Endothelial cell of umbilical vein (primary cell): ENCODE measurements at regions not wholly inside any gene's neighbourhood (a gene's known extent, or its start where the extent isn't known, plus 50 kb on each side); places are given as distances from the start of the nearest gene placed in this dataset.

Source experiments
- BruUV-seq: library from RNA; stranded (reverse); fragments of 400-500 nt; replicated peaks from 2 replicates; lab custom pipeline; 2021; lab: Mats Ljungman, UMichigan
- CTCF ChIA-PET: fragments of 300-600, 350-600 bp; sonication (Branson Sonifier 250); formaldehyde crosslinking; loops from one replicate; lab custom pipeline; 2021; ENCODE audit warnings: antibody characterized with exemption, inconsistent platforms; lab: Charles Lee
- POLR2A ChIA-PET: fragments of 300-600, 350-600 bp; sonication (Branson Sonifier 250); formaldehyde crosslinking; loops from one replicate; lab custom pipeline; 2021; ENCODE audit warnings: antibody characterized with exemption, inconsistent platforms; lab: Charles Lee
- DNase-seq: peaks from one replicate; pipeline ENCODE4 v3.0.0-alpha.2; 2011; ENCODE audit warnings: low read depth, low spot score
- FAIRE-seq: peaks from 2 replicates; lab custom pipeline; 2011; peaks lifted over from hg19 to GRCh38; lab: Jason Lieb, UNC
- H2AFZ ChIP-seq: 2 replicates; pipeline ENCODE4 v1.6.0; 2012; ENCODE audit warnings: low read depth, low read length, control low read depth, inconsistent platforms
- H3K27ac ChIP-seq: 2 replicates; pipeline ENCODE4 v1.5.1; 2011; ENCODE audit warnings: low read depth, mild to moderate bottlenecking, control low read depth, low read length, moderate library complexity; ENCODE audit not compliant: insufficient read depth
- H3K27me3 ChIP-seq, 2 experiments: 2 replicates each; pipeline versions ENCODE4 v1.6.0 to v1.6.1; 2011; ENCODE audit warnings: low read length in 2 of 2, mixed read lengths in 1 of 2; ENCODE audit not compliant: control insufficient read depth in 2 of 2, insufficient read depth in 2 of 2
- H3K36me3 ChIP-seq, 2 experiments: 2 replicates in 1 of 2; 3 replicates in 1 of 2; pipeline ENCODE4 v1.5.1; 2011; ENCODE audit warnings: low read length in 2 of 2, mild to moderate bottlenecking in 1 of 2, moderate library complexity in 1 of 2; ENCODE audit not compliant: control insufficient read depth in 2 of 2, insufficient read depth in 2 of 2; ENCODE audit errors: extremely low read depth in 1 of 2
- H3K4me1 ChIP-seq: 3 replicates; pipeline ENCODE4 v1.5.1; 2011; ENCODE audit warnings: mild to moderate bottlenecking, low read length; ENCODE audit not compliant: control insufficient read depth, insufficient read depth; ENCODE audit errors: extremely low read depth
- H3K4me2 ChIP-seq: 2 replicates; pipeline ENCODE4 v1.6.1; 2011; ENCODE audit warnings: low read length, control low read depth, mixed read lengths; ENCODE audit not compliant: insufficient read depth
- H3K4me3 ChIP-seq, 3 experiments: fragments of 200-600 bp in 1 of 3; sonication (generic), shearing (Covaris generic) in 1 of 3; replicated peaks in 1 of 3; 2 replicates each; pipeline ENCODE4 v1.5.1; 2011 to 2016; ENCODE audit warnings: control low read depth in 3 of 3, low read length in 3 of 3, mild to moderate bottlenecking in 2 of 3, inconsistent platforms in 1 of 3, low read depth in 1 of 3, moderate library complexity in 1 of 3; ENCODE audit not compliant: insufficient read depth in 1 of 3
- H3K79me2 ChIP-seq: 2 replicates; pipeline ENCODE4 v1.6.0; 2012; ENCODE audit warnings: low read length, inconsistent platforms; ENCODE audit not compliant: control insufficient read depth, insufficient read depth
- H3K9ac ChIP-seq: replicated peaks from 2 replicates; pipeline ENCODE3; 2011; ENCODE audit warnings: low read length, control low read depth; ENCODE audit not compliant: insufficient read depth; ENCODE audit errors: extremely low read depth
- H3K9me1 ChIP-seq: replicated peaks from 3 replicates; pipeline ENCODE4 v1.6.0; 2011; ENCODE audit warnings: mild to moderate bottlenecking, low read length; ENCODE audit not compliant: control insufficient read depth, insufficient read depth; ENCODE audit errors: extremely low read depth
- H3K9me3 ChIP-seq: replicated peaks from 2 replicates; pipeline ENCODE4 v1.5.1; 2012; ENCODE audit warnings: low read length, inconsistent platforms; ENCODE audit not compliant: control insufficient read depth, insufficient read depth
- H4K20me1 ChIP-seq: replicated peaks from 2 replicates; pipeline ENCODE3; 2011; ENCODE audit warnings: mild to moderate bottlenecking, low read length; ENCODE audit not compliant: control insufficient read depth, insufficient read depth; ENCODE audit errors: extremely low read depth
- CTCF ChIP-seq, 2 donors: IDR thresholded peaks; 1 replicate in 1 of 2; 2 replicates in 1 of 2; pipeline ENCODE4 v1.5.1; 2011; ENCODE audit warnings: low read length in 2 of 2, mild to moderate bottlenecking in 2 of 2, moderate library complexity in 2 of 2, control low read depth in 1 of 2, inconsistent platforms in 1 of 2, low read depth in 1 of 2; ENCODE audit not compliant: insufficient read depth in 1 of 2; ENCODE audit errors: extremely low read depth in 1 of 2
- EZH2 ChIP-seq: IDR thresholded peaks from 2 replicates; pipeline ENCODE4 v1.6.1; 2012; ENCODE audit warnings: borderline replicate concordance, low read depth, mild to moderate bottlenecking, moderate library complexity, low read length, inconsistent platforms; ENCODE audit not compliant: severe bottlenecking
- FOS ChIP-seq: IDR thresholded peaks from 2 replicates; pipeline ENCODE4 v1.6.1; 2011; ENCODE audit warnings: mild to moderate bottlenecking, low read length, moderate library complexity, borderline replicate concordance; ENCODE audit not compliant: insufficient read depth
- GATA2 ChIP-seq: IDR thresholded peaks from 2 replicates; pipeline ENCODE4 v1.7.0; 2011; ENCODE audit warnings: low read depth, mild to moderate bottlenecking, moderate library complexity, mixed read lengths, low read length; ENCODE audit not compliant: insufficient read length, insufficient read depth
- JUN ChIP-seq: IDR thresholded peaks from 2 replicates; pipeline ENCODE4 v1.6.1; 2011; ENCODE audit warnings: borderline replicate concordance, low read depth; ENCODE audit not compliant: insufficient read length, insufficient read depth
- MAX ChIP-seq: IDR thresholded peaks from 2 replicates; pipeline ENCODE4 v1.6.1; 2011; ENCODE audit not compliant: insufficient read depth, insufficient read length
- MYC ChIP-seq: IDR thresholded peaks from one replicate; pipeline ENCODE4 v1.6.1; 2011; ENCODE audit warnings: mild to moderate bottlenecking, low read depth, low read length
- POLR2A ChIP-seq: IDR thresholded peaks from 2 replicates; pipeline ENCODE4 v1.6.1; 2012; ENCODE audit warnings: low read depth, mild to moderate bottlenecking, control low read depth, low read length
- POLR2AphosphoS5 ChIP-seq: IDR thresholded peaks from 2 replicates; pipeline ENCODE4 v1.6.1; 2012; ENCODE audit warnings: low read depth, mild to moderate bottlenecking, control low read depth, low read length, moderate library complexity; ENCODE audit not compliant: insufficient read depth
- dilution Hi-C: fragments of 300-500 bp; cut with MboI; formaldehyde crosslinking; loops from one replicate; pipeline ENCODE4 v1.15.0; 2019; ENCODE audit warnings: low sequenced_read_pairs; ENCODE audit not compliant: extremely low pct_ligation_motif_present
- intact Hi-C: fragments of 100-400 bp; cut with micrococcal nuclease; formaldehyde crosslinking; loops from one replicate; pipeline ENCODE4 v1.10.0; 2022

GRCh38 chrX:149370097-149370496 is 135.0 kb downstream of the IDS start:
- H3K27ac ChIP-seq, result no peak overlapping the region
- H2AFZ ChIP-seq, result no peak overlapping the region
- intact Hi-C loops, result no loop called here
- no peaks in the 10 kb centered on the region for H4K20me1 ChIP-seq
- CTCF ChIA-PET, result no interaction called here
- no peak overlapping the region for H3K4me3 ChIP-seq
- DNase-seq (no peak), FAIRE-seq (no peak)
- no peak overlapping the region for H3K9ac ChIP-seq
- H3K4me2 ChIP-seq, result no peak overlapping the region
- H3K27me3 ChIP-seq, result no peaks in the 10 kb centered on the region
- no peaks in the 10 kb centered on the region for H3K9me1 ChIP-seq
- no peaks in the 10 kb centered on the region for H3K36me3 ChIP-seq
- H3K9me3 ChIP-seq, result no peaks in the 10 kb centered on the region
- dilution Hi-C loops, result no loop called here
- BruUV-seq, result no TSS peak
- H3K4me1 ChIP-seq, result no peaks in the 10 kb centered on the region
- no peak for TF ChIP-seq POLR2A
- no peak for TF ChIP-seq MYC
- TF ChIP-seq MAX, result no peak
- TF ChIP-seq FOS, result no peak
- TF ChIP-seq JUN, result no peak
- no peak for TF ChIP-seq GATA2
- no peak for TF ChIP-seq EZH2
- no peak for TF ChIP-seq POLR2AphosphoS5
- TF ChIP-seq CTCF (IDR thresholded peaks at IDR 0.05; ENCODE audit: extremely low read depth in 1 of 2, insufficient read depth in 1 of 2, low read depth in 1 of 2, low read length in 2 of 2), result no peak
- POLR2A ChIA-PET, result no interaction called here
- no peaks in the 10 kb centered on the region for H3K79me2 ChIP-seq
